Calu3 (cell line): ENCODE measurements at regions not wholly inside any gene's neighbourhood (a gene's known extent, or its start where the extent isn't known, plus 50 kb on each side); places are given as distances from the start of the nearest gene placed in this dataset.

ENCODE experiments used
- BruUV-seq: library from RNA; stranded (reverse); fragments of 400-500 nt; replicated peaks from 2 replicates; lab custom pipeline; 2021; lab: Mats Ljungman, UMichigan
- CTCF ChIA-PET: fragments of 300-600 bp; sonication (Branson Sonifier 250); formaldehyde crosslinking; loops from one replicate; lab custom pipeline; 2022; ENCODE audit warnings: antibody characterized with exemption; lab: Charles Lee
- DNase-seq: peaks from one replicate; pipeline ENCODE4 v3.0.0; 2022
- H3K27ac Mint-ChIP-seq: one replicate; pipeline ENCODE4 v1.8.0; 2022; ENCODE audit warnings: mixed read lengths; ENCODE audit not compliant: unreplicated experiment
- H3K27me3 Mint-ChIP-seq: one replicate; pipeline ENCODE4 v1.8.0; 2022; ENCODE audit warnings: mixed read lengths; ENCODE audit not compliant: unreplicated experiment
- H3K36me3 Mint-ChIP-seq: one replicate; pipeline ENCODE4 v1.8.0; 2022; ENCODE audit warnings: mild to moderate bottlenecking, moderate library complexity, mixed read lengths; ENCODE audit not compliant: insufficient read depth, unreplicated experiment
- H3K4me1 Mint-ChIP-seq: one replicate; pipeline ENCODE4 v1.8.0; 2022; ENCODE audit warnings: mild to moderate bottlenecking, low read depth, mixed read lengths; ENCODE audit not compliant: unreplicated experiment
- H3K4me3 Mint-ChIP-seq: one replicate; pipeline ENCODE4 v1.8.0; 2022; ENCODE audit warnings: mild to moderate bottlenecking, low read depth, moderate library complexity, mixed read lengths; ENCODE audit not compliant: unreplicated experiment
- H3K9me3 Mint-ChIP-seq: one replicate; pipeline ENCODE4 v1.8.0; 2022; ENCODE audit warnings: low read depth, mixed read lengths; ENCODE audit not compliant: unreplicated experiment
- intact Hi-C: fragments of 100-400 bp; cut with micrococcal nuclease; formaldehyde crosslinking; loops from one replicate; pipeline ENCODE4 v1.10.0; 2022; ENCODE audit not compliant: unreplicated experiment
- TF ChIP-seq, protein P1 (sequence below): fragments of 200-600 bp; IDR thresholded peaks from one replicate; pipeline ENCODE4 v1.8.0; 2022; ENCODE audit warnings: antibody characterized with exemption; ENCODE audit not compliant: unreplicated experiment

DNA sequence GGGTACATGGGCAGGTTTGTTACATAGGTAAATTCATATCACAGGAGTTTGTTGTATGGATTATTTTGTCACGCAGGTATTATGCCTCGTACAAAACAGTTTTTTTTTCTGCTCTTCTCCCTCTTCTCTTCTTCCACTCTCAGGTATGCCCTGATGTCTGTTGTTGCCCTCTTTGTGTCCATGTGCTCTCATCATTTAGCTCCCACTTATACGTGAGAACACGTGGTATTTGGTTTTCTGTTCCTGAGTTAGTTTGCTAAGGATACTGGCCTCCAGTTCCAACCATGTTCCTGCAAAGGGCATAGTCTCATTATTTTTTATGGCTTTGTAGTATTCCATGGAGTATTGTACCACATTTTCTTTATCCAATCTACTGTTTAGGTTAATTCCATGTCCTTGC is 65.7 kb downstream of the UNC5CL start:
- CTCF ChIA-PET = interaction anchor here (0.9 kb wide), 1 partner anchor 9 kb away, joined by 3 read pairs; no protein-coding TSS in a partner anchor
- BruUV-seq = no TSS peak
- no peak for DNase-seq
- Mint-ChIP-seq H3K4me3 (no peak overlapping the region), H3K36me3 (no peaks in the 10 kb centered on the region), H3K4me1 (no peaks in the 10 kb centered on the region), H3K27me3 (peaks cover 89% of the 10 kb centered on the region), H3K27ac (no peak overlapping the region), H3K9me3 (no peaks in the 10 kb centered on the region)
- TF ChIP-seq, protein P1, sequence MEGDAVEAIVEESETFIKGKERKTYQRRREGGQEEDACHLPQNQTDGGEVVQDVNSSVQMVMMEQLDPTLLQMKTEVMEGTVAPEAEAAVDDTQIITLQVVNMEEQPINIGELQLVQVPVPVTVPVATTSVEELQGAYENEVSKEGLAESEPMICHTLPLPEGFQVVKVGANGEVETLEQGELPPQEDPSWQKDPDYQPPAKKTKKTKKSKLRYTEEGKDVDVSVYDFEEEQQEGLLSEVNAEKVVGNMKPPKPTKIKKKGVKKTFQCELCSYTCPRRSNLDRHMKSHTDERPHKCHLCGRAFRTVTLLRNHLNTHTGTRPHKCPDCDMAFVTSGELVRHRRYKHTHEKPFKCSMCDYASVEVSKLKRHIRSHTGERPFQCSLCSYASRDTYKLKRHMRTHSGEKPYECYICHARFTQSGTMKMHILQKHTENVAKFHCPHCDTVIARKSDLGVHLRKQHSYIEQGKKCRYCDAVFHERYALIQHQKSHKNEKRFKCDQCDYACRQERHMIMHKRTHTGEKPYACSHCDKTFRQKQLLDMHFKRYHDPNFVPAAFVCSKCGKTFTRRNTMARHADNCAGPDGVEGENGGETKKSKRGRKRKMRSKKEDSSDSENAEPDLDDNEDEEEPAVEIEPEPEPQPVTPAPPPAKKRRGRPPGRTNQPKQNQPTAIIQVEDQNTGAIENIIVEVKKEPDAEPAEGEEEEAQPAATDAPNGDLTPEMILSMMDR = no peak
- intact Hi-C loops = no loop called here

DNA sequence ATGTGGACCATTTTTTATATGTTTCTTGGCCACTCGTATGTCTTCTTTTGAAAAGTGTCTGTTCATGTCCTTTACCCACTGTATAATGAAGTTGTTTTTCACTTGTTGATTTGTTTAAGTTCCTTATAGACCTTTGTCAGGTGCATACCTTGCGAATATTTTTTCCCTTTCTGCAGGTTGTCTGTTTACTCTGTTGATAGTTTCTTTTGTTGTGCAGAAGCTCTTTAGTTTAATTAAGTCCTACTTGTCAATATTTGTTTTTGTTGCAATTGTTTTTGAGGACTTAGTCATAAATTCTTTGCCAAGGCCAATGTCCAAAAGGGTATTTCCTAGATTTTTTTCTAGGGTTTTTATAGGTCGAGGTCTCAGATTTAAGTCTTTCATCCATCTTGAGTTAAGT is 66.2 kb downstream of the UNC5CL start:
- CTCF ChIA-PET = no interaction called here
- no TSS peak for BruUV-seq

DNA sequence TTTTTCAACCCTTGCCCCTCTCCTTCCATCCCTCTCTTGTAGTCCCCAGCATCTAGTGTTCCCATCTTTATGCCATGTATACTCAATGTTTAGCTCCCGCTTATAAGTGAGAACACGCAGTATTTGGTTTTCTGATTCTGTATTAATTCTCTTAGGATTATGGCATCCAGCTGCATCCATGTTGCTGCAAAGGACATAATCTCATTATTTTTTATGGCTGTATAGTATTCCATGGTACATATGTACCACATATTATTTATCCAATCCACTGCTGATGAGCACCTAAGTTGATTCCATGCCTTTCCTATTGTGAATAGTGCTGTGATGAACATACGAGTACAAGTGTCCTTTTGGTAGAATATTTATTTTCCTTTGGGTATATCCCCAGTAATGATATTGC is 66.8 kb downstream of the UNC5CL start:
- Mint-ChIP-seq H3K4me1 (no peaks in the 10 kb centered on the region), H3K27me3 (peaks cover 78% of the 10 kb centered on the region), H3K27ac (no peak overlapping the region), H3K36me3 (no peaks in the 10 kb centered on the region), H3K9me3 (no peaks in the 10 kb centered on the region), H3K4me3 (no peak overlapping the region)
- TF ChIP-seq, protein P1 = no peak
- no peak for DNase-seq
- CTCF ChIA-PET = no interaction called here
- no TSS peak for BruUV-seq
- intact Hi-C loops = no loop called here

More for the DNA sequence above, 66.2 kb downstream of the UNC5CL start:
- Mint-ChIP-seq H3K27me3 (peaks cover 84% of the 10 kb centered on the region), H3K36me3 (no peaks in the 10 kb centered on the region), H3K9me3 (no peaks in the 10 kb centered on the region), H3K4me3 (no peak overlapping the region), H3K4me1 (no peaks in the 10 kb centered on the region), H3K27ac (no peak overlapping the region)
- intact Hi-C loops = no loop called here
- no peak for DNase-seq
- TF ChIP-seq, protein P1 = no peak

DNA sequence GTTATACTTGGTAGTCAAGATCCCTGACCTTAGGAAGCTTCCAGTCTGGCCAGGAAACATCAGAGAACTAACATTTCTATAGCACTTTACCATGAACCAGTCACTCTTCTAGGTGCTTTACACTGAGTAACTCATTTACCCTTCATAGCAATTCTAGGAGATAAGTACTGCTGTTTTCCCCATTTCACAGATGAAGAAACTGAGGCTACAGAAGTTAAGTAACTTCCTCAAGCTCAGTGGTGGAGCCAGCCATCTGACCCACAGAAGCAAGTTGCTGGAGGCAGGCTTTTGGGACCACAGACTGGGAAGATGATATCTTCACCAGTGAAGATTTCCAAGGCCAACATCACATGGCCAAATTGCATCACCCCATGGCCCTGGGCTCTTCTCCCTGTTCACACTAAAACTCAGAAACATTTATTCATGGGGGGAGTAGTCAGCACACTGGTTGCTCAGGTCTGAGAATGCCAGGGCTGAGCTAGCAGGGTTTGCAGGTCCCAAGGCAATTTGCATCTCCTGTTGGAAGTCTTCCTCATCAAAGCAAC is 70.3 kb downstream of the UNC5CL start:
- Mint-ChIP-seq H3K27me3 (peaks cover 43% of the 10 kb centered on the region), H3K4me3 (no peak overlapping the region), H3K4me1 (no peaks in the 10 kb centered on the region), H3K27ac (no peak overlapping the region), H3K36me3 (no peaks in the 10 kb centered on the region), H3K9me3 (no peaks in the 10 kb centered on the region)
- intact Hi-C loops = no loop called here
- no peak for DNase-seq
- CTCF ChIA-PET = no interaction called here
- TF ChIP-seq, protein P1 = no peak
- no TSS peak for BruUV-seq
